WI38 (cell line): ENCODE measurements at regions not wholly inside any gene's neighbourhood (a gene's known extent, or its start where the extent isn't known, plus 50 kb on each side); places are given as distances from the start of the nearest gene placed in this dataset.

ENCODE experiments used
- H3K4me3 ChIP-seq: 2 replicates; pipeline ENCODE4 v1.5.1; 2011; ENCODE audit warnings: low read depth, mild to moderate bottlenecking, control low read depth, low read length
- CTCF ChIP-seq: IDR thresholded peaks from 2 replicates; pipeline ENCODE4 v1.5.1; 2012; ENCODE audit warnings: low read depth, mild to moderate bottlenecking, control low read depth, low read length

DNA sequence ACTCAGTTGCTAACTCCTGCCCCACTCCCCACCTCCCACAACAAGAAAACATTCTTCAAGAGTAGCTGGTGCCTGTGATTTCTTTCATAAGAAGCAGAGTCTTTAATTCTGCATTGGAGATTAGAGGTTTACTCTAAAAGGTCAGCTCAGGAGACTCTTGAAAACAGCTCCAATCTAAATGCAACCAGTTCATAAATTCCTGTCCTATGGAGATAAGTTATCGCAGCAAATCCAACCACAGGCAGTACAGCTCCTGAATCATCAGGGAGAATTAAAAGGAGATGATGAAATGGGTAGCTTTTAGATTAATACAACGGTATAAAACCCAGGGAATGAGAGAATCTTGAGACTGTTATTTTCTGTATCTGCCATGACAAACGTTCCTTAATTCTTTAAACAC, 130.7 kb downstream of the SOCS6 start:
- TF ChIP-seq CTCF, result no peak
- no peak overlapping the region for H3K4me3 ChIP-seq

GRCh38 chr18:70418546-70419311, 129.9 kb downstream of the SOCS6 start:
- H3K4me3 ChIP-seq, result no peak overlapping the region
- no peak for TF ChIP-seq CTCF

GRCh38 chr18:70417847-70418246, 129.0 kb downstream of the SOCS6 start:
- no peak overlapping the region for H3K4me3 ChIP-seq
- no peak for TF ChIP-seq CTCF

- no peak overlapping the region for H3K4me3 ChIP-seq
- TF ChIP-seq CTCF, result no peak
Observed at GRCh38 chr18:70416496-70416895, 127.7 kb downstream of the SOCS6 start.

- no peak overlapping the region for H3K4me3 ChIP-seq
- no peak for TF ChIP-seq CTCF
Observed at GRCh38 chr18:70415823-70416488, 127.1 kb downstream of the SOCS6 start.

DNA sequence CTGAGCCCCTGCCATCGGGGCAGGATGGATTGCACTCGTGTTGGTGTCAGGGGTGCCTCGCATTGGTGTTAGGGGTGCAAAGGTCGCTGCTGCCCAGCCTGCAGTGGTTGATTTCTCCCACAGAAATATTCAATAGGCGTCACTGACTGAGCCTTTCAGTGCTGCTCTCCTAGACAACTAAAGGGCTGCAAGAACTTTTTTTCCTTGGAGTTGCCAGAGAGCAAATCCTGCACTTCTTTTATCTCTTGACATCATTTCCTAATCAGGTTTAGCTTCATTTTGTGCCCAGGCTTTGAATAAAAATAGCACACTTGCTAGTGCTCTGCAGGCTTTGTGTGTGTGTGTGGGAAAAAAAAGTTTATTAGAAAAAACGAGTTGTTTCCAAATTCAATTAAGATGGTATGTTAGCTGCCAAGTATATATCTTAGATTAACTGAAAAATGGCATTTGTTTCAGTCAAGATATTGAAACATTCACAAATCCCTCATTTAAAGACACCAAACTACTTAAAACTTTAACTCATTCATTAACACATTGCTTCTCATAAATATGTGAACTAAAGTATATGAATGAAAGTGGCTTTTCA, 125.6 kb downstream of the SOCS6 start:
- TF ChIP-seq CTCF, result no peak
- H3K4me3 ChIP-seq, result no peak overlapping the region

- no peak for TF ChIP-seq CTCF
- no peak overlapping the region for H3K4me3 ChIP-seq
Observed at GRCh38 chr18:70413455-70413854, 124.6 kb downstream of the SOCS6 start.
